Cardiac septum (tissue), 1 donor: ENCODE measurements at regions not wholly inside any gene's neighbourhood (a gene's known extent, or its start where the extent isn't known, plus 50 kb on each side); places are given as distances from the start of the nearest gene placed in this dataset.
"Not testable (repeated sequence)": the region's sequence is repeated elsewhere in the genome, so short reads cannot be mapped to it uniquely, and the experiment has no call there.

Source experiments
- DNase-seq: peaks from one replicate; pipeline ENCODE4 v3.0.0-alpha.2; 2020; ENCODE audit warnings: low spot score
- intact Hi-C: fragments of 100-400 bp; cut with DNase I; formaldehyde crosslinking; loops from one replicate; pipeline ENCODE4 v1.14.0; 2022
- donor health status: DM: no; HTN: no; CAD: no.

DNA sequence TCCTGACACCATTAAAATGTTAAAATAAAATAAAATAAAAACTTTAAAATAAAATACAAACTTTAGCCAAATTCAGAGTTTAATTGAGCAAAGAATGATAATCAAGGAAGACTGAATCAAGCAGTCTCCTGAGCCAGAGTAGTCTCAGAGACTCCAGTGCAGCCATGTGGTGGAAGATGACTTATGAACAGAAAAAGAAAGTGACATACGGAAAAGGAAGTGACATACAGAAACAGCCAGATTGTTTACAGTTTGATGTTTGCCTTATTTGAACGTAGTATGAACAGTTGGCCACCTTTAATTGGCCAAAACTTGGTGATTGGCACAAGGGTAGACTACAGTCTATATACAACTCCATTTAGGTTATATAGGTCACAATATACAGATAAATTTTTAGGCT is 787.2 kb downstream of the ADCYAP1 start:
- intact Hi-C loops: no loop called here
- DNase-seq: no peak

- intact Hi-C loops: no loop called here
- no peak for DNase-seq
Observed at GRCh38 chr18:1708006-1708405, 803.3 kb downstream of the ADCYAP1 start.

- intact Hi-C loops: no loop called here
Observed at GRCh38 chr18:1710114-1710513, 805.4 kb downstream of the ADCYAP1 start.

DNA sequence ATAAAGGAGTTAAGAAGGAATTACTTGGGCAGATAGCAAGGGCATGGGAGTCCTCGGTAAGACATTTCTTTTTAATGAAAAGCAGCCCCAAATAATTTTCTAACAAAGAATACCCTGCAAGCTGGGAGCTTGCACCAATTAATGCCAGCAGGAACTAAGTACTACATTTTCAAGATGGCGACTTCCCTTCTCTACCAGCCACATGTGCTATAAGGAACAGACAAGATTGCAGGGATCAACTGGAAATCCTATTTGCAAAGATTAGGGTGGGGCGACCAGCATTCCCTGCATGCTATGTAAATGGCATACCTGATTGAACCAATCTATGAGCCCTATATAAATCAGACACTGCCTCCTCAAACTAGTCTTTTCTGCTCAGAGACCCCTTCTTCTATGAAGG is 827.5 kb downstream of the ADCYAP1 start:
- DNase-seq: no peak
- intact Hi-C loops: no loop called here

More at GRCh38 chr18:1710114-1710513, 805.4 kb downstream of the ADCYAP1 start:
- no peak for DNase-seq

- intact Hi-C loops: no loop called here
- no peak for DNase-seq
Observed at GRCh38 chr18:1746131-1746530, 825.2 kb downstream of the METTL4 start.

DNA sequence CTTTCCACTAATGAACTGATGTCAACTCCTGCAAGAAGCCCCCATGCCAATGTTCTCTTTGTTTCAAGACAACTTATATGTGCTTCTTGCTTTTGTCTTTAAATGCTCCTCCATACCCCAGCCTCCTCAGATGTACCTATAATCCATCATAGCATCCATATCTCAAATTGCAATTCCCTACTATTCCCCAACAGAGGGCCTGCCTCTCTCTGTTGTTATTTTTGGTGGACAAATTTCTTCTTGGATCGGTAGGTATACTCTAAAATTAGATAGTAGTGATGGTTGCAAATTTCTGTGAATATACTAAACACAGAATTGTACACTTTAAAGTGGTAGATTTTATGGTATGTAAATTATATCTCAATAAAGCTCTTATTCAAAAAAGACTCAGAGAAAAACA is 820.1 kb downstream of the METTL4 start:
- no peak for DNase-seq
- intact Hi-C loops: no loop called here

DNA sequence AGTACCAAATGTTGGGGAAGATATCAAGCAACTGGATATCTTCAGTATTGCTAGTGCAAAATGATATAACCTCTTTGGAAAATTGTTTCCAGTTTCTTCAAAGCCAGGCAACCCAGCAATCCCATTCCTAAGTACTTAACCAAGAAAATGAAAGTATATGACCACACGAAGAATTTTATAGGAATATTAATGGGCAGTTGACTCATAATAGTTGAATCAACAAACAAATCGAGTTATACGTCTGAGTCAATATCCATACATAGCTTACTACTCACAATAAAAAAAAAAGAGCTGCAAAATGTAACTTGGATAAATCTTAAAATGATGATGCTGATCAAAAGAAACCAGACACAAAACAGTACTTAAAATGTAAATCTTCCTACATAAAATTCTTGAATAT is 810.4 kb downstream of the METTL4 start:
- DNase-seq: no peak
- intact Hi-C loops: no loop called here

- intact Hi-C loops: no loop called here
- DNase-seq: no peak
Observed at GRCh38 chr18:1774261-1774660, 797.0 kb downstream of the METTL4 start.

DNA sequence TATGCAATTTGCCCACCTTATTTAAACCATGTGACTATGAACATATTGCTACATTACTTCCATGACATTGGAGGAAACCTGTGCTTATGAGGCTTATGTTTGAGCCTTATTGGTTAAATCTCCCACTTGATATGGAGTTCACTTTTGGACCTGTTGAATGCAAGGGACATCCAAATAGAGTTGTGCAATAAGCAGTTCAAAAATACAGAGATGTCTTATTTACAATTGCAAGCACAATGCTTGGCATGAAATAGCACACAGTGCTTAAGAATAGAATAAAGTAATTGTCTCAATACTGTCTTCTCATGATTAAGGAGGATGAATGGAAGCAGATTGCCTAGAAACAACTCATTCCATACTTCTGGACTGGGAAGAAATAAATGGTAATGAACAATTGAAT is 793.5 kb downstream of the METTL4 start:
- no peak for DNase-seq
- intact Hi-C loops: no loop called here

GRCh38 chr18:1778496-1779178 is 792.7 kb downstream of the METTL4 start:
- intact Hi-C loops: no loop called here
- DNase-seq: no peak

GRCh38 chr18:1779587-1779986 is 791.7 kb downstream of the METTL4 start:
- intact Hi-C loops: no loop called here
- DNase-seq: no peak

- no peak for DNase-seq
- intact Hi-C loops: no loop called here
Observed at GRCh38 chr18:1784113-1784512, 787.2 kb downstream of the METTL4 start.

GRCh38 chr18:1785980-1786379 is 785.3 kb downstream of the METTL4 start:
- DNase-seq, intact Hi-C loops: not testable (repeated sequence)

DNA sequence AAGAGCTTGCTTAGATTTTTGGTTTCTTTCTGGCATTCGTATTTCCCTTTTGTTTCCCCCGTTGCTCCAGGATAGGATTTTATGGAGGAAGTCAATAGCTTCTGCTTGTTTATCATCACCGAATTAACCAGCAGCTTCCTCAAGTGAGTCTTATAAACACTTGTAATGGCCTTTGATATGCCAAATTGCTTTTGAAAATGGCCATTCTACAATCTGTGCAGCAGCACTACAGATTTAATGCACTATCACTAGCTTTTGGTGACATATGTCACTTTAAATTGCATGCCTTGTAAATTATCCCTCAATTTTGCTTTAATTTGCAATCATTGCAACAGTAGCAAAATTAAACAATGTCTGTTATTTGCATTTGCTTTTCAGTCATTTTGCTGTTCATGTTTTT is 774.7 kb downstream of the METTL4 start:
- intact Hi-C loops: no loop called here
- no peak for DNase-seq

DNA sequence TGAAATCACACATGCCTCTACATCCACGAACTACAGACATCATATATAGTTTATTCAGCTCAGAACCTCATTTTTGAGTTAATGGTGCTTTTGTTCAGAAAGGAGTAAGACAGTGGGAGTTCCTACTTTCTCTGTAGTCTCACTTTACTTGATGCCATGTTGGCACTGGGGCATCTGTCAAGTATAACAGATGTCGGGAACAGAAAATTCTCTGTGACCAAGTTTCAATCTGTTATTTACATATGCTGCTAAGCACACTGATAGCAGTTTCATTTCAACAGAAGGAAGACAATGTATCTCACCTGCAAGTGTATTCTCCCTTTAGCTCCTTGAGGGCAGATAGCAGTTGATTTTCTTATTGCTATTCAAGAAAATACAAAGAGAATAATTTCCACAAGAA is 774.1 kb downstream of the METTL4 start:
- DNase-seq: no peak
- intact Hi-C loops: no loop called here

GRCh38 chr18:1805521-1805920 is 765.8 kb downstream of the METTL4 start:
- intact Hi-C loops: no loop called here
- no peak for DNase-seq

DNA sequence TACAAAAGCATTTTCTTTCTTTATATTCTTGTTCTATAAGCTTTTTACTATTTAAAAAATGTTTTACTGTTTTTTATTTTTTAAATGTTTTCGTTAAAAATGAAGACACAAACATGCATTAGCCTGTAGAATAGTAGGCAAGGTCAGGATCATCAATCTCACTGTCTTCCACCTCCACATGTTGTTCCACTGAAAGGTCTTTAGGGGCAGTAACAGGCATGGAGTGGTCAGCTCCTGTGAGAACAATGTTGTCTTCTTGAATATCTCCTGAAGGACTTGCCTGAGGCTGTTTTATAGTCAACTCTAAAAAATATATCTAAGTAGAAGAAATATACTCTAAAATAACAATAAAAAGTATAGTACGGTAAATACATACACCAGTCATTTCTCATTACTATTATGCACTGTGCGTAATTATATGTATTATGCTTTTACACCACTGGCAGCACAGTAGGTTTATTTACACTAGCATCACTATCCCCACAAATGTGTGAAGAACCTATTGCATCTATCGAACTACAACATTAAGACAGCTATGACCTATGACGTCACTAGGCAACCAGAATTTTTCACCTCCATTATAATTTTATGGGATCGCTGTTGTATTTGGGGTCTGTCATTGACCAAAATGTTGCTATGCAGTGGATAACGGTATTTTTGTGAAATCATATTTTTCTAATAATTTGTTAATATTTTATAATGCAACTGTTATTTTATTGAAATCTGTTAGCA is 764.3 kb downstream of the METTL4 start:
- DNase-seq: no peak
- intact Hi-C loops: no loop called here

GRCh38 chr18:1811282-1811681 is 760.0 kb downstream of the METTL4 start:
- intact Hi-C loops: no loop called here
- DNase-seq: no peak

DNA sequence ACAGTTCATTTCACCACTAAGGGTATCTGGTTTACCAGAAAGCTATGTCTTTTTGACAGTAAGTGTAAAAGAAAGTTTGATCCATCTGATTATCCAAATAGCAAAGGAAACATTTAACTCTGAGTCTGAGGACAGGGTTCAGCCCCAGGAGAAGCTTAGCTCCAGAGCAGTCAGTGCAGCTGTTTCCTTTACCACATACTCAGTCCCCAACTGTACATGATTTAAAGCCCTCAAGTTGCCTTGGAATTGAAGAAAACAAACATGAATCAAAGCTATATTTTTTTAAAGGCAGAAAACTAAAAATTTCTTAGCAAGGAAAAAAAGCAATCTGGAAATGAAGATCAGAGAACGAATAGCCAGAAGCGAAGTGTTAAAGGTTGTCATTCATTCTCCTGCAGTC is 746.0 kb downstream of the METTL4 start:
- intact Hi-C loops: no loop called here
- no peak for DNase-seq

DNA sequence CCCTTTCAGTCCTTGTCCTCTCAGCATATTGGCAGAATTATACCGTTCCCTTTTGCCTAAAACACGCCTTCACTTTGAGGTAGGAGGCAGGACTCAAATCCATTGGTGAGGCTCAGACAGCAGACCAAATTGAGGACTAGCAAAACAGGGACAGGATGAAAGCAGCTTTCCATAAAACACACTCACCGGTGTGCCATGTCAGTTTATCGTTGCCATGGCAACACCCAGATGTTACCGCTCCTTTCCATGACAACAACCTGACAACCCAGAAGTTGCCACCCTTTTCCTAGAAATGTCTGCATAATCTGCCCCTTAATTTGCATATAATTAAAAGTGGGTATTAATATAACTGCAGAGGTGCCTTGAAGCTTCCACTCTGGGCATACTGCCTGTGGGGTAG is 730.4 kb downstream of the METTL4 start:
- DNase-seq: no peak
- intact Hi-C loops: no loop called here

DNA sequence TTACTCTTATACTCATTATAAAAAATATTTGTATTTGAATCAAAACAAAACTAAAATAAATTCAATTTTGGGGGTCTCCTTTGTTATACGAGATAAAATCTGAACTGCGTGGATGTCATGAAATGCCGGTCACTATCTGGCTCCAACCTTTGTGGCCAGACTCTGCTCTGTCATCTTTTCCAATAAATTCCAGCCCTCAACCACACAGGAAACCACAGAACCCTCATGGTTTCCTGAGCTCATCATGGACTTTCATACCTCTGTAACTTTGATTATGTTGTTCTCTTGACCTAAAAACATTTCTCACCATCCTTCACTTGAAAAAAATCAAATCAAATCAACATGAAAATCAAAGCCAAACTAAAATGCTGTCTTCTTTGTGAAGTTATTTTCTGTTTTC is 724.7 kb downstream of the METTL4 start:
- intact Hi-C loops: no loop called here
- DNase-seq: no peak

DNA sequence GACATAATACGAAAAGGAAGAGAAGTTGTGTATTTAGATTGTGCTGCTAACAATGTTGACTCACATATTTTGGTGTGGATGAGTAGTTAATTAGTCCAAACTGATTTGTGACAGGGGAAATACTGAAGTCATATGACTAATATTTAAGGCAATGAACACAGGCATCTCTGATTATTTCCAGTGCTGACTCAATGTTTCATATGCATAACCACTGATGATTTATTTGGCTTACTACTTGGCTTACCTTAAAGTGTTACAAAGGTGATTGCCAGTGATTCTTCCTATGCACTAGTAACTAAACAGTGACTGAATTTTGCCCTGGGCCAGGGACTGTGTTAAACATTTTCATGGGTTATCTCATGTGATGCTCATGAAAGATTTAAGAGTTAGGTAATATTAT is 722.6 kb downstream of the METTL4 start:
- intact Hi-C loops: no loop called here
- no peak for DNase-seq
